Astrocyte (in vitro differentiated cells and primary cell): ENCODE measurements at regions not wholly inside any gene's neighbourhood (a gene's known extent, or its start where the extent isn't known, plus 50 kb on each side); places are given as distances from the start of the nearest gene placed in this dataset.

Experiments used
- DNase-seq: peaks from one replicate; pipeline ENCODE4 v3.0.0-alpha.2; 2010; ENCODE audit warnings: low read depth
- FAIRE-seq: peaks from 2 replicates; lab custom pipeline; 2011; peaks lifted over from hg19 to GRCh38; lab: Jason Lieb, UNC
- H2AFZ ChIP-seq: 2 replicates; pipeline ENCODE4 v1.6.0; 2012; ENCODE audit warnings: low read depth, low read length, inconsistent platforms
- H3K27ac ChIP-seq: 2 replicates; pipeline ENCODE4 v1.5.1; 2011; ENCODE audit warnings: low read depth, low read length, inconsistent platforms
- H3K27me3 ChIP-seq: 2 replicates; pipeline ENCODE4 v1.6.0; 2011; ENCODE audit warnings: low read length, inconsistent platforms; ENCODE audit not compliant: insufficient read depth
- H3K36me3 ChIP-seq: 2 replicates; pipeline ENCODE4 v1.5.1; 2011; ENCODE audit warnings: low read length, inconsistent platforms; ENCODE audit not compliant: insufficient read depth
- H3K4me1 ChIP-seq: 2 replicates; pipeline ENCODE4 v1.5.1; 2011; ENCODE audit warnings: low read length, inconsistent platforms; ENCODE audit not compliant: insufficient read depth
- H3K4me2 ChIP-seq: 2 replicates; pipeline ENCODE4 v1.6.0; 2012; ENCODE audit warnings: low read length, inconsistent platforms
- H3K4me3 ChIP-seq: 2 replicates; pipeline ENCODE4 v1.5.1; 2011; ENCODE audit warnings: low read depth, mild to moderate bottlenecking, low read length, inconsistent platforms; ENCODE audit not compliant: insufficient read depth
- H3K79me2 ChIP-seq: 2 replicates; pipeline ENCODE4 v1.6.0; 2012; ENCODE audit warnings: mild to moderate bottlenecking, low read length, inconsistent platforms; ENCODE audit not compliant: insufficient read depth
- H3K9ac ChIP-seq: 2 replicates; pipeline ENCODE4 v1.6.0; 2012; ENCODE audit warnings: mild to moderate bottlenecking, low read length, inconsistent platforms
- H3K9me3 ChIP-seq: 2 replicates; pipeline ENCODE4 v1.5.1; 2012; ENCODE audit warnings: low read depth, mild to moderate bottlenecking, low read length, inconsistent platforms; ENCODE audit not compliant: insufficient read depth
- H4K20me1 ChIP-seq: 2 replicates; pipeline ENCODE4 v1.6.0; 2012; ENCODE audit warnings: low read length, inconsistent platforms; ENCODE audit not compliant: insufficient read depth
- H3K27ac Mint-ChIP-seq: one replicate; pipeline ENCODE4 v1.8.0; 2021; ENCODE audit warnings: mild to moderate bottlenecking, mixed read lengths; ENCODE audit not compliant: unreplicated experiment
- H3K27me3 Mint-ChIP-seq: one replicate; pipeline ENCODE4 v1.8.0; 2021; ENCODE audit warnings: low read depth, mixed read lengths; ENCODE audit not compliant: unreplicated experiment
- H3K36me3 Mint-ChIP-seq: one replicate; pipeline ENCODE4 v1.8.0; 2021; ENCODE audit warnings: low read depth, mixed read lengths; ENCODE audit not compliant: unreplicated experiment
- H3K4me1 Mint-ChIP-seq: one replicate; pipeline ENCODE4 v1.8.0; 2021; ENCODE audit warnings: low read depth, mixed read lengths; ENCODE audit not compliant: unreplicated experiment
- H3K4me3 Mint-ChIP-seq: one replicate; pipeline ENCODE4 v1.8.0; 2021; ENCODE audit warnings: mild to moderate bottlenecking, moderate library complexity, mixed read lengths; ENCODE audit not compliant: unreplicated experiment
- H3K9me3 Mint-ChIP-seq: one replicate; pipeline ENCODE4 v1.8.0; 2021; ENCODE audit warnings: mild to moderate bottlenecking, mixed read lengths; ENCODE audit not compliant: unreplicated experiment
- CTCF ChIP-seq: IDR thresholded peaks from 2 replicates; pipeline ENCODE4 v1.5.1; 2011; ENCODE audit warnings: low read depth, mild to moderate bottlenecking, inconsistent platforms, low read length, moderate library complexity; ENCODE audit not compliant: insufficient read depth
- EZH2 ChIP-seq: IDR thresholded peaks from 2 replicates; pipeline ENCODE4 v1.6.1; 2012; ENCODE audit warnings: mild to moderate bottlenecking, low read length, inconsistent platforms; ENCODE audit not compliant: insufficient read depth

GRCh38 chr2:67896076-67896475 is 166.7 kb downstream of the C1D start:
- H3K4me2 ChIP-seq: no peak overlapping the region
- Mint-ChIP-seq H3K4me1 (peaks cover 7% of the 10 kb centered on the region), H3K27ac (no peak overlapping the region), H3K27me3 (peaks cover 3% of the 10 kb centered on the region), H3K9me3 (peaks cover 6% of the 10 kb centered on the region), H3K4me3 (no peak overlapping the region), H3K36me3 (no peaks in the 10 kb centered on the region)
- H3K9me3 ChIP-seq: no peaks in the 10 kb centered on the region
- no peaks in the 10 kb centered on the region for H3K36me3 ChIP-seq
- H3K79me2 ChIP-seq: no peaks in the 10 kb centered on the region
- H3K4me3 ChIP-seq: no peak overlapping the region
- H2AFZ ChIP-seq: no peak overlapping the region
- H3K27ac ChIP-seq: no peak overlapping the region
- H3K27me3 ChIP-seq: no peaks in the 10 kb centered on the region
- DNase-seq: no peak
- H3K9ac ChIP-seq: no peak overlapping the region
- no peaks in the 10 kb centered on the region for H4K20me1 ChIP-seq
- H3K4me1 ChIP-seq: no peaks in the 10 kb centered on the region
- FAIRE-seq: no peak
- TF ChIP-seq EZH2: no peak
- TF ChIP-seq CTCF: no peak

GRCh38 chr2:67896476-67896875 is 166.3 kb downstream of the C1D start:
- Histone ChIP-seq H4K20me1 (no peaks in the 10 kb centered on the region), H3K27me3 (no peaks in the 10 kb centered on the region), H3K9me3 (no peaks in the 10 kb centered on the region), H3K79me2 (no peaks in the 10 kb centered on the region), H3K36me3 (no peaks in the 10 kb centered on the region), H3K4me3 (no peak overlapping the region), H3K27ac (no peak overlapping the region), H3K4me2 (no peak overlapping the region), H2AFZ (no peak overlapping the region), H3K9ac (no peak overlapping the region), H3K4me1 (no peaks in the 10 kb centered on the region)
- Mint-ChIP-seq H3K27me3 (peaks cover 3% of the 10 kb centered on the region), H3K27ac (no peak overlapping the region), H3K4me1 (peaks cover 7% of the 10 kb centered on the region), H3K36me3 (no peaks in the 10 kb centered on the region), H3K4me3 (no peak overlapping the region), H3K9me3 (peaks cover 6% of the 10 kb centered on the region)
- FAIRE-seq (no peak), DNase-seq (no peak)
- TF ChIP-seq EZH2 (no peak), CTCF (no peak)

- peaks cover 3% of the 10 kb centered on the region for H3K27me3 Mint-ChIP-seq
- no peak overlapping the region for H3K4me3 Mint-ChIP-seq
- TF ChIP-seq CTCF (no peak), EZH2 (no peak)
- Histone ChIP-seq H3K4me2 (no peak overlapping the region), H4K20me1 (no peaks in the 10 kb centered on the region), H3K27ac (no peak overlapping the region), H3K4me1 (no peaks in the 10 kb centered on the region), H3K79me2 (no peaks in the 10 kb centered on the region), H3K9ac (no peak overlapping the region), H3K9me3 (no peaks in the 10 kb centered on the region), H2AFZ (no peak overlapping the region), H3K4me3 (no peak overlapping the region), H3K36me3 (no peaks in the 10 kb centered on the region), H3K27me3 (no peaks in the 10 kb centered on the region)
- no peak overlapping the region for H3K27ac Mint-ChIP-seq
- peaks cover 7% of the 10 kb centered on the region for H3K4me1 Mint-ChIP-seq
- DNase-seq (no peak), FAIRE-seq (no peak)
- H3K9me3 Mint-ChIP-seq: peaks cover 6% of the 10 kb centered on the region
- no peaks in the 10 kb centered on the region for H3K36me3 Mint-ChIP-seq
Observed at GRCh38 chr2:67898595-67898994, 164.2 kb downstream of the C1D start.
